Inferior parietal cortex (tissue), 1 donor: ENCODE measurements at regions not wholly inside any gene's neighbourhood (a gene's known extent, or its start where the extent isn't known, plus 50 kb on each side); places are given as distances from the start of the nearest gene placed in this dataset.
"Not testable (repeated sequence)": the region's sequence is repeated elsewhere in the genome, so short reads cannot be mapped to it uniquely, and the experiment has no call there.

Source experiments
- DNase-seq: peaks from one replicate; pipeline ENCODE4 v3.0.0-alpha.2; 2016; ENCODE audit errors: extremely low spot score

GRCh38 chr3:81863756-81864155 lies 102.3 kb upstream of the GBE1 start:
- DNase-seq: no peak

GRCh38 chr3:81861593-81861992 lies 100.1 kb upstream of the GBE1 start:
- DNase-seq: no peak

DNA sequence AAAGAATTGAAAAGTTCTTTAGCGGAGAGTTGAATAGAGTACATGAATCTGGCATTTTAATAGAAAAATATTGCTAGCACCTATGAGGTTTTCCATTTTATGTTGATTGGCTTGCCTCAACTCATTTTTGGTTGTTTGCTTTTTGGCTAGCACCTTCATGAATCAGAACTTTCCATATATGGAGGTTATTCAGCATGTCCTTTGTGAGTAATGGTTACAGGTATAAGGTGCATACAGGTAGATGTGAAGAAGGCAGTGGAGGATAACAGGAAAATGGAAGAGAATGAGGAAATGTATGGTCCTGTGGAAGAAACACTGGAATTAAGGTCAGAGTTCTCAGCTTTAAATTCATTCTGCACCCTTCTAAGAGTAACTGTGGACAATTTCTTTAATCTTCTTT lies 98.1 kb upstream of the GBE1 start:
- DNase-seq: no peak

- no peak for DNase-seq
These were observed 92.0 kb upstream of the GBE1 start for GRCh38 chr3:81853431-81853830.

DNA sequence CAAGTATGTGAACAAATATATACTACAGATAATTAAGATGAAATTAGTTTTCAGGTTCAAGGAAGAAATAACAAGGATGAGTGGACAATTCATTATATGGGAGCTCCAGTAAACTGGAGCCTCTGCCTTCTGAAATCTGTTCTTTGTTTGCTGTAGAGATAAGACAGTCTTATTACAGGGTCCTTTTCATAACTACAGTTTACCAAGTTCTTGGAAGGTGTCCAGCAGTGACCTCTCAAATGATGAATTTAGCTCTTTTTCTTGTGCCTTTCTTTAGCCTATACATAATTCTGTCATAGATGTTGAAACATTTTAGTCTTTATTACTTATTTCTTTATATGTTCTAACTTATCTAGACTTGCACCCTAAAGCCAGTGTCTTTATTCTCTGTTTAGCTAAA lies 89.7 kb upstream of the GBE1 start:
- DNase-seq: no peak

GRCh38 chr3:81846988-81847387 lies 85.5 kb upstream of the GBE1 start:
- no peak for DNase-seq

GRCh38 chr3:81841540-81841939 lies 80.1 kb upstream of the GBE1 start:
- no peak for DNase-seq

GRCh38 chr3:81839504-81840094 lies 78.2 kb upstream of the GBE1 start:
- no peak for DNase-seq

- DNase-seq: no peak
These were observed 77.0 kb upstream of the GBE1 start for GRCh38 chr3:81838457-81838856.

DNA sequence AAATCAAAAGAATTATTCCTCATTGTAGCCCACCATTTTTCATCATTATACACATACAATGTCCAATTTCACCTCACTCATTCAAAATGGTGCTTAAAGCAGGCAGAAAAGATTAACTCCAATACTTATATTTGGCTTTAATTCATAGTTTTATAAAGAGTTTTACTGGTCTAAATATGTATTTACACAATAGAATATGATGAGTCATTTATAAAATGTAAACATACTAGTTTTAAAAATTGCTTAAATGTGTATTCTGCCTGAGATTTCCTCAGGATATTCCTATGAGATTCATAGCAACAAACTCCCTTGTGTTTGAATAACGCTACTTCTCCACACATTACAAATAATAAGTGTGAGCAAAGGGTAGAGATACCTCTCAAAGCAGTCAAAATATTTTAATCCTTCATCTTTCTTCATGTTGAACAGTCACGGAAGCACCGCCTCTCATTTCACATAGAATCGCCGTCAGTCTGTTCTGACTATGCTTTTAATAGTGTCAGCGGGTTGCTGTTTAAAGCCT lies 75.7 kb upstream of the GBE1 start:
- no peak for DNase-seq

DNA sequence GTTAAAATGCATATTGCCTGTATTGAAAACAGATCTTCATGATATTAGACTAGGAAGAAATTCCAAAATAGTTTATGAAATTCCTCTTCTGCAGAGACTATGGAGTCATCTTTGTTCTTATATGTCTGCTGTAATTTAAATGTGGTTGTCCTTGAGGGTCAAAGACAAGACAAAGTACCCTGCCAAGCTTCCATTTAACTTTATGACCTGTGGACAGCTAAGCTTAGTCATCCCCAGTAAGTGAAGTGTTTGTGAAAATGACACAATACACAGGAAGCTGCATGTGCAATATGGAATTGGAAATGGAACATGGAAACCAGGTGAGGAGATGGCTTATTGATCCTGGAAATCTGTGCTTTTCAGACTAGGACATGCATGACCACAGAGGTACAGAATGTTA lies 68.5 kb upstream of the GBE1 start:
- no peak for DNase-seq

GRCh38 chr3:81829272-81829671 lies 67.8 kb upstream of the GBE1 start:
- DNase-seq: not testable (repeated sequence)

DNA sequence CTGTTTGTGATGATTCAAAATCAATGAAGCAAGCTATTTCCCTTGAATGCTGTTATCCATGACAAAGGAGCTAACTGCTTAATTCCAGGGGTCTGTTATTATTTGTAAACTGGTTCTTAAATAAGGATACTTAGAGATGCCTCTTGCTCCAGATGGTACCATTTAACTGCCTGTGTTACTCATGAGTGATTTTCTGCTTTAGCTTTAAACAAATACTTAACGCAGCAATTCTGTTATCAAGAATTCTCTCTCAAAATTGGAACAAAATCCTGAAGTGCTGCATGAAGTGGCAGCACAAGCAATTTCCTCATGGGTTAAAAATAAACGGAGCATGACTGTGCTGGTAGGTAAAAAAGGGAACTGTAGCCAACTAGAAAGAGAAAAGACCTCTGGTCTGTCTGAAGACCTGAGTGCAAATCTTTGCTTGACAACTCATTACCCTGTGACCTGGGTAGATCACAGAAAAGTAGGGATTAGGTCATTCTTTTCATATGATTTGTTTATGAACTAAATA lies 62.5 kb upstream of the GBE1 start:
- DNase-seq: no peak

DNA sequence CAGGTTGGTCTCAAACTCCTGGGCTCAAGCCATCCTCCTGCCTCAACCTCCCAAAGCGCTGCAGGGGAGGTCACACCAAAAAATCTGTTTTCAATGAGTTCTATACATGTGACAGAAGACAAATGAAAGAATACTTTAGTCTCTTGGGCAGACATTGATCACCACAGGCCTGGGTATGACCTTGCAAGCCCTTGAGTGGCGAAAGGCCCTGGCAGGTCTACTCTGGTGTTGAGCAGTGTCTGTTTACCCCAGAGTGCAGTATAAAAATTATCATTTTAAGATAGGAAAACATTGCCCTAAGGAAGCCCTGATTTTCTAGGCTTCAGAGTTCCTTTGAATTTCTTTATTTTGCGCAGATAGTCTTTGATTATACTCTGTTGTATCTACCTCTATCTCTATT lies 61.6 kb upstream of the GBE1 start:
- no peak for DNase-seq

- DNase-seq: no peak
These were observed 55.2 kb upstream of the GBE1 start for GRCh38 chr3:81816473-81817250.

DNA sequence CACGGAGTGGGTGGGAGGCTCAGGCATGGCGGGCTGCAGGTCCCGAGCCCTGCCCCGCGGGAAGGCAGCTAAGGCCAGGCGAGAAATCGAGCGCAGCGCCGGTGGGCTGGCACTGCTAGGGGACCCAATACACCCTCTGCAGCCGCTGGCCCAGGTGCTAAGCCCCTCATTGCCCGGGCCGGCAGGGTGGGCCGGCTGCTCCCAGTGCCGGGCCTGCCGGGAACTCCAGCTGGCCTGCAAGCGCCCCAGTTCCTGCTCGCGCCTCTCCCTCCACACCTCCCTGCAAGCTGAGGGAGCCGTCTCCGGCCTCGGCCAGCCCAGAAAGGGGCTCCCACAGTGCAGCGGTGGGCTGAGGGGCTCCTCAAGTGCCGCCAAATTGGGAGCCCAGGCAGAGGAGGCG lies 50.7 kb upstream of the GBE1 start:
- not testable (repeated sequence) for DNase-seq
